Mesendoderm (in vitro differentiated cells): ENCODE measurements at regions not wholly inside any gene's neighbourhood (a gene's known extent, or its start where the extent isn't known, plus 50 kb on each side); places are given as distances from the start of the nearest gene placed in this dataset.

Experiments
- DNase-seq: peaks from one replicate; pipeline ENCODE4 v3.0.0; 2013
- H2AK5ac ChIP-seq: 2 replicates; pipeline ENCODE4 v1.6.1; 2013; ENCODE audit warnings: low read length, inconsistent platforms
- H2BK120ac ChIP-seq: 2 replicates; pipeline ENCODE4 v1.6.1; 2013; ENCODE audit warnings: low read depth, mild to moderate bottlenecking, low read length, moderate library complexity, mixed read lengths
- H2BK15ac ChIP-seq: replicated peaks from 2 replicates; pipeline ENCODE4 v1.6.1; 2013; ENCODE audit warnings: low read depth, mild to moderate bottlenecking, moderate library complexity
- H2BK5ac ChIP-seq: 2 replicates; pipeline ENCODE4 v1.6.1; 2013; ENCODE audit warnings: low read length, inconsistent platforms
- H3K18ac ChIP-seq: 2 replicates; pipeline ENCODE4 v1.6.1; 2013; ENCODE audit warnings: mild to moderate bottlenecking, low read length, mixed read lengths
- H3K23ac ChIP-seq: one replicate; pipeline ENCODE4 v1.6.1; 2013; ENCODE audit warnings: low read length
- H3K27ac ChIP-seq: 2 replicates; pipeline ENCODE4 v1.5.1; 2013; ENCODE audit warnings: low read depth, mild to moderate bottlenecking, inconsistent platforms, low read length, moderate library complexity
- H3K27me3 ChIP-seq: 2 replicates; pipeline ENCODE4 v1.6.1; 2013; ENCODE audit warnings: low read length, control low read depth, mild to moderate bottlenecking, inconsistent platforms; ENCODE audit not compliant: insufficient read depth, poor library complexity
- H3K36me3 ChIP-seq: 2 replicates; pipeline ENCODE4 v1.6.1; 2013; ENCODE audit warnings: low read length, inconsistent platforms; ENCODE audit not compliant: control insufficient read depth, insufficient read depth
- H3K4ac ChIP-seq: one replicate; pipeline ENCODE4 v1.6.1; 2013; ENCODE audit warnings: low read depth, mild to moderate bottlenecking, low read length, moderate library complexity
- H3K4me1 ChIP-seq: 2 replicates; pipeline ENCODE4 v1.6.1; 2013; ENCODE audit warnings: low read depth, low read length, inconsistent platforms; ENCODE audit not compliant: control insufficient read depth
- H3K4me2 ChIP-seq: 2 replicates; pipeline ENCODE4 v1.6.1; 2013; ENCODE audit warnings: low read length
- H3K4me3 ChIP-seq: 2 replicates; pipeline ENCODE4 v1.5.1; 2013; ENCODE audit warnings: mild to moderate bottlenecking, low read length
- H3K56ac ChIP-seq: one replicate; pipeline ENCODE4 v1.6.1; 2013; ENCODE audit warnings: low read length
- H3K79me1 ChIP-seq: 2 replicates; pipeline ENCODE4 v1.6.1; 2013; ENCODE audit warnings: low read length, inconsistent platforms
- H3K79me2 ChIP-seq: 2 replicates; pipeline ENCODE4 v1.6.1; 2013; ENCODE audit warnings: mild to moderate bottlenecking, low read length; ENCODE audit not compliant: control insufficient read depth, insufficient read depth
- H3K9ac ChIP-seq: 2 replicates; pipeline ENCODE4 v1.6.1; 2013; ENCODE audit warnings: low read length, inconsistent platforms
- H4K5ac ChIP-seq: one replicate; pipeline ENCODE4 v1.6.1; 2013; ENCODE audit warnings: low read length
- H4K8ac ChIP-seq: one replicate; pipeline ENCODE4 v1.6.1; 2013; ENCODE audit warnings: low read depth, mild to moderate bottlenecking, control low read depth, low read length, moderate library complexity
- WGBS: extraction: QIAGEN DNeasy Blood & Tissue Kit; methylation state at CpG from one replicate; pipeline ENCODE4 v1.1.7; 2013; ENCODE audit warnings: low lambda C conversion rate, missing lambda C conversion rate; ENCODE audit not compliant: insufficient coverage; ENCODE audit errors: extremely low coverage; 5-methylcytosine and 5-hydroxymethylcytosine counted together

DNA sequence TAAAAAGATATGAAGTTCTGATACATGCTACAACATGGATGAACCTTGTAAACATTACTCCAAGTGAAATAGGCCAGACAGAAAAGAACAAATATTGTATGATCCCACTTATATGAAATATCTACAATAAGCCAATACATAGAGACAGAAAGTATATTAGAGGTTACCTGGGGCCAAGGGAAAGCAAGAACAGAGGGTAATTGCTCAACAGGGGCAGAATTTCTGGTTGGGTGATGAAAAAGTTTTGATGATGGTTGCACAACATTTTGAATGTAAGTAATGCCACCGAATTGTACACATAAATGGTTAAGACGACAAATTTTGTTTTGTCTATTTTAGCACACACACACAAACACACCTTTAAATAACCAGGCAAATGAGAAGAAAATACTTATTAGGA lies 268.4 kb downstream of the FOXO1 start:
- no peaks in the 10 kb centered on the region for H3K4me1 ChIP-seq
- no peak overlapping the region for H2AK5ac ChIP-seq
- H3K4me3 ChIP-seq = no peak overlapping the region
- H3K4me2 ChIP-seq = no peak overlapping the region
- WGBS = no CpG with 5 or more reads among the region's 2 CpGs
- no peak for DNase-seq
- H4K5ac ChIP-seq = no peak overlapping the region
- no peak overlapping the region for H2BK5ac ChIP-seq
- H3K23ac ChIP-seq = no peak overlapping the region
- no peak overlapping the region for H3K56ac ChIP-seq
- no peak overlapping the region for H4K8ac ChIP-seq
- H3K27me3 ChIP-seq = no peaks in the 10 kb centered on the region
- no peak overlapping the region for H3K27ac ChIP-seq
- no peak overlapping the region for H3K18ac ChIP-seq
- H3K4ac ChIP-seq = no peak overlapping the region
- H2BK120ac ChIP-seq = no peak overlapping the region
- H3K36me3 ChIP-seq = no peaks in the 10 kb centered on the region
- H3K79me1 ChIP-seq = no peaks in the 10 kb centered on the region
- H3K9ac ChIP-seq = no peak overlapping the region
- no peak overlapping the region for H2BK15ac ChIP-seq
- H3K79me2 ChIP-seq = no peaks in the 10 kb centered on the region

DNA sequence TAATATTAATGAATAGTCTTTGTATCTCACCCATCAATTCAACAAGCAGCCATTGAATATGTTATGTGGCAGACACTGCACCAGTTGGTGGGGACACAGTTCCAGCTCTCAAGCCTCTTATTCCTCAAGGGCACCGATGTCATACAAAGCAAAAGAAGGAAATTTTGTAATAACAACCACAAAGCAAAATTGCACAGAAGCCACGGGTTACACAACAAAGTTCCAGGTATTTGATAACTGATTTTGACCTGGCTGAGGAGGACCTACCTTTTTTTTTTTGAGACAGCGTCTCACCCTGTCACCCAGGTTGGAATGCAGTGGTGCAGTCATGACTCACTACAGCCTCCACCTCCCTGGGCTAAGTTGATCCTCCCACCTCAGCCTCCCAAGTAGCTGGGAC lies 266.7 kb downstream of the FOXO1 start:
- H2AK5ac ChIP-seq = no peak overlapping the region
- H3K79me1 ChIP-seq = no peaks in the 10 kb centered on the region
- no peak overlapping the region for H3K9ac ChIP-seq
- H3K79me2 ChIP-seq = no peaks in the 10 kb centered on the region
- no peak overlapping the region for H2BK15ac ChIP-seq
- H3K4ac ChIP-seq = no peak overlapping the region
- DNase-seq = no peak
- no peak overlapping the region for H3K4me3 ChIP-seq
- no peak overlapping the region for H3K27ac ChIP-seq
- H4K5ac ChIP-seq = no peak overlapping the region
- no peaks in the 10 kb centered on the region for H3K36me3 ChIP-seq
- H3K18ac ChIP-seq = no peak overlapping the region
- H3K56ac ChIP-seq = no peak overlapping the region
- H2BK5ac ChIP-seq = no peak overlapping the region
- no peak overlapping the region for H2BK120ac ChIP-seq
- H3K4me1 ChIP-seq = no peaks in the 10 kb centered on the region
- no CpG with 5 or more reads among the region's 3 CpGs for WGBS
- H3K23ac ChIP-seq = no peak overlapping the region
- no peak overlapping the region for H3K4me2 ChIP-seq
- no peak overlapping the region for H4K8ac ChIP-seq
- H3K27me3 ChIP-seq = no peaks in the 10 kb centered on the region

DNA sequence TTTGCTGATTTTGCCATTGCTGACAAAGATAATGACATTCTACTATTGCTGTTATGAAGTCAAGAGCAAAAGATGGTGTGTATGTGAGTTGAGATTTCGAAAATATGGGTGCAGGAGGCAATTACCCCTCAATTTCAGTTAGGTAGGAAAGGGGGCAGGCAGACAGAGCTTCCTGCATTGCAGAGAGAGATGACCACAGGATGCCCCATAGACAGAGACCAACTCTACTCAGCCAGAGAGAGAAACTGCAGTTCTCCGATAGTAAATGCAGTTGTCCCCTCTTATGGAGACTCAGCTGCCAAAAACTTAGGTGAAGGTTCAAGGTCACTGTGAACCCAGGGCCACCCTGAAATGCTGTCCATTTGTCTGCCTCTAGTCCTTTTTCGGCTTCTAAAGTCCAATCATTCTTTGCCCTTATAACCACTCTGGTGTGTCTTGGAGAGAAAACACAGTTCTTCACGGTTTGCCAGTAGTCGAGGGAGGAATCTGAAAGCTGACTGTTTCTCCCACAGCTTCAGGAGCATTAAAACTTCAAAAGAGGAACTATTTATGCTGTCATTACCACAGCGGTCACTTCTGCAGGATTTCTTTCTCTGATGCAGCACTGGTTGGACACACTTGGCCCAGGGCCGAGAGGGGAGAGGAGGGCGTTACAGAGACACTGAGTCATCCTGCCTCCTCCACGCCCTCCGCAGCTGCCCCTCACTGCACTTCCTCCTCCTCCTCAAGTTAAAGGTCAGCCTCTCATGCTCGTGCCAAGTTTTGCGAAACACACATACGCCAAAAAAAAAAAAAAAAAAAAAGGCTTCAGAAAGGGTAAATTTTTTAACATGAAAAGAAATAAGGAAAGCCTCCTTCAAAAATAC lies 264.3 kb downstream of the FOXO1 start:
- Histone ChIP-seq H2BK120ac (no peak overlapping the region), H4K5ac (no peak overlapping the region), H3K79me2 (no peaks in the 10 kb centered on the region), H3K4ac (no peak overlapping the region), H2BK5ac (no peak overlapping the region), H3K56ac (no peak overlapping the region), H3K18ac (no peak overlapping the region), H3K4me2 (no peak overlapping the region), H3K23ac (no peak overlapping the region), H3K79me1 (no peaks in the 10 kb centered on the region), H3K27ac (no peak overlapping the region), H3K4me3 (no peak overlapping the region), H3K27me3 (no peaks in the 10 kb centered on the region), H3K36me3 (no peaks in the 10 kb centered on the region), H4K8ac (no peak overlapping the region), H2AK5ac (no peak overlapping the region), H3K4me1 (no peaks in the 10 kb centered on the region), H3K9ac (no peak overlapping the region), H2BK15ac (no peak overlapping the region)
- peak; percentile 48 for DNase-seq
- no CpG with 5 or more reads among the region's 13 CpGs for WGBS

- Histone ChIP-seq H3K79me1 (no peaks in the 10 kb centered on the region), H4K8ac (no peak overlapping the region), H3K36me3 (no peaks in the 10 kb centered on the region), H3K4me1 (no peaks in the 10 kb centered on the region), H3K27ac (no peak overlapping the region), H3K79me2 (no peaks in the 10 kb centered on the region), H2AK5ac (no peak overlapping the region), H3K27me3 (no peaks in the 10 kb centered on the region), H2BK5ac (no peak overlapping the region), H3K18ac (no peak overlapping the region), H3K56ac (no peak overlapping the region), H2BK15ac (no peak overlapping the region), H3K9ac (no peak overlapping the region), H3K4ac (no peak overlapping the region), H2BK120ac (no peak overlapping the region), H3K23ac (no peak overlapping the region), H4K5ac (no peak overlapping the region), H3K4me3 (no peak overlapping the region), H3K4me2 (no peak overlapping the region)
- DNase-seq = peak; percentile 31
- no CpG with 5 or more reads among the region's 9 CpGs for WGBS
These were observed 263.5 kb downstream of the FOXO1 start for GRCh38 chr13:40402931-40403431.

GRCh38 chr13:40403509-40404241 lies 262.8 kb downstream of the FOXO1 start:
- Histone ChIP-seq H3K4me3 (no peak overlapping the region), H3K4me1 (no peaks in the 10 kb centered on the region)

More at GRCh38 chr13:40403509-40404241, 262.8 kb downstream of the FOXO1 start:
- no peak overlapping the region for H2BK5ac ChIP-seq
- H3K18ac ChIP-seq = no peak overlapping the region
- H4K8ac ChIP-seq = no peak overlapping the region
- H3K79me1 ChIP-seq = no peaks in the 10 kb centered on the region
- H3K4me2 ChIP-seq = no peak overlapping the region
- WGBS = no CpG with 5 or more reads among the region's 17 CpGs
- H3K79me2 ChIP-seq = no peaks in the 10 kb centered on the region
- no peaks in the 10 kb centered on the region for H3K36me3 ChIP-seq
- H2AK5ac ChIP-seq = no peak overlapping the region
- no peaks in the 10 kb centered on the region for H3K27me3 ChIP-seq
- H3K27ac ChIP-seq = no peak overlapping the region
- H3K23ac ChIP-seq = no peak overlapping the region
- no peak overlapping the region for H2BK15ac ChIP-seq
- no peak for DNase-seq
- H2BK120ac ChIP-seq = no peak overlapping the region
- H4K5ac ChIP-seq = no peak overlapping the region
- H3K56ac ChIP-seq = no peak overlapping the region
- no peak overlapping the region for H3K4ac ChIP-seq
- H3K9ac ChIP-seq = no peak overlapping the region
